SK-N-SH (cell line): ENCODE measurements at regions not wholly inside any gene's neighbourhood (a gene's known extent, or its start where the extent isn't known, plus 50 kb on each side); places are given as distances from the start of the nearest gene placed in this dataset.

Source experiments
- CTCF ChIA-PET: fragments of 300-600, 350-600 bp; formaldehyde crosslinking; extraction: SDS; loops from one replicate; lab custom pipeline; 2021; lab: Yijun Ruan, JAX
- POLR2A ChIA-PET: fragments of 350-600 bp; sonication (Branson Sonifier 250); formaldehyde crosslinking; extraction: SDS; loops from one replicate; lab custom pipeline; 2020; ENCODE audit warnings: antibody characterized with exemption, inconsistent platforms; lab: Yijun Ruan, JAX
- DNase-seq: peaks from one replicate; pipeline ENCODE4 v3.0.0; 2012
- H2AFZ ChIP-seq: fragments of 200-600 bp; sonication (generic); 2 replicates; pipeline ENCODE4 v1.8.1; 2016; ENCODE audit warnings: antibody characterized with exemption, mild to moderate bottlenecking, low read depth
- H3F3A ChIP-seq: fragments of 200-600 bp; sonication (generic); replicated peaks from 2 replicates; pipeline ENCODE3; 2016; ENCODE audit warnings: antibody characterized with exemption, mild to moderate bottlenecking; ENCODE audit not compliant: insufficient read depth
- H3K27ac ChIP-seq, 2 experiments: fragments of 200-500 bp in 1 of 2; fragments of 200-600 bp in 1 of 2; sonication (Bioruptor generic) in 1 of 2; sonication (generic), shearing (Covaris generic) in 1 of 2; 2 replicates each; pipeline versions ENCODE4 v1.5.1 to v1.6.1; 2014 to 2016; ENCODE audit warnings: low read depth in 2 of 2, inconsistent platforms in 1 of 2, low read length in 1 of 2, mild to moderate bottlenecking in 1 of 2, mixed read lengths in 1 of 2
- H3K27me3 ChIP-seq: fragments of 200-600 bp; sonication (generic), shearing (Covaris generic); 2 replicates; pipeline ENCODE4 v1.6.1; 2016; ENCODE audit warnings: mixed run types; ENCODE audit not compliant: insufficient read depth
- H3K36me3 ChIP-seq, 2 experiments: fragments of 200-500 bp in 1 of 2; fragments of 200-600 bp in 1 of 2; sonication (Bioruptor generic) in 1 of 2; sonication (generic) in 1 of 2; replicated peaks in 1 of 2; 2 replicates each; pipeline versions ENCODE3 to v1.5.1; 2014 to 2016; ENCODE audit warnings: low read length in 1 of 2, mild to moderate bottlenecking in 1 of 2; ENCODE audit not compliant: insufficient read depth in 2 of 2, control insufficient read depth in 1 of 2
- H3K4me1 ChIP-seq, 2 experiments: fragments of 200-500 bp in 1 of 2; fragments of 200-600 bp in 1 of 2; sonication (Bioruptor generic) in 1 of 2; sonication (generic), shearing (Covaris generic) in 1 of 2; 2 replicates each; pipeline versions ENCODE4 v1.5.1 to v1.6.1; 2014 to 2016; ENCODE audit warnings: low read depth in 1 of 2, low read length in 1 of 2, mixed run types in 1 of 2; ENCODE audit not compliant: insufficient read depth in 2 of 2, control insufficient read depth in 1 of 2
- H3K4me2 ChIP-seq: fragments of 200-600 bp; sonication (generic), shearing (Covaris generic); 2 replicates; pipeline ENCODE4 v1.6.1; 2017; ENCODE audit warnings: mixed run types
- H3K4me3 ChIP-seq, 2 experiments: fragments of 200-500 bp in 1 of 2; fragments of 200-600 bp in 1 of 2; sonication (Bioruptor generic) in 1 of 2; sonication (generic), shearing (Covaris generic) in 1 of 2; 2 replicates each; pipeline versions ENCODE4 v1.5.1 to v1.8.1; 2014 to 2016; ENCODE audit warnings: low read depth in 2 of 2, inconsistent platforms in 1 of 2, low read length in 1 of 2, mild to moderate bottlenecking in 1 of 2, mixed read lengths in 1 of 2, moderate library complexity in 1 of 2
- H3K79me2 ChIP-seq: fragments of 200-600 bp; sonication (generic); 2 replicates; pipeline ENCODE4 v1.8.1; 2017; ENCODE audit warnings: mild to moderate bottlenecking; ENCODE audit not compliant: insufficient read depth
- H3K9ac ChIP-seq: fragments of 200-600 bp; sonication (generic); 2 replicates; pipeline ENCODE4 v1.6.1; 2017; ENCODE audit warnings: mixed run types
- H3K9me2 ChIP-seq: fragments of 200-600 bp; sonication (generic); 2 replicates; pipeline ENCODE4 v1.6.1; 2017; ENCODE audit warnings: mixed run types
- H3K9me3 ChIP-seq: fragments of 200-600 bp; sonication (generic); 2 replicates; pipeline ENCODE4 v1.6.1; 2017; ENCODE audit warnings: mixed run types, mild to moderate bottlenecking, moderate library complexity
- H4K20me1 ChIP-seq: fragments of 200-600 bp; sonication (generic); 2 replicates; pipeline ENCODE4 v1.6.1; 2017; ENCODE audit warnings: mild to moderate bottlenecking, mixed run types; ENCODE audit not compliant: insufficient read depth
- ELF1 ChIP-seq: IDR thresholded peaks from 2 replicates; pipeline ENCODE4 v1.4.0; 2012
- EP300 ChIP-seq, 2 experiments: IDR thresholded peaks; 2 replicates each; pipeline versions ENCODE4 v1.4.0 to v1.6.1; 2012; ENCODE audit warnings: borderline replicate concordance in 1 of 2, low read depth in 1 of 2, low read length in 1 of 2
- EZH2phosphoT487 ChIP-seq: fragments of 200-600 bp; sonication (generic); IDR thresholded peaks from 2 replicates; pipeline ENCODE4 v1.6.1; 2017; ENCODE audit warnings: low read depth, mixed run types, mild to moderate bottlenecking, antibody characterized with exemption, moderate library complexity, borderline replicate concordance
- FOXJ3 ChIP-seq: sonication (generic); formaldehyde crosslinking; IDR thresholded peaks from 2 replicates; pipeline ENCODE4 v1.5.1; 2020; ENCODE audit warnings: mild to moderate bottlenecking, missing genetic modification reagents
- GABPA ChIP-seq: IDR thresholded peaks from 2 replicates; pipeline ENCODE4 v1.4.0; 2012; ENCODE audit warnings: low read depth, mild to moderate bottlenecking
- GATA2 ChIP-seq: sonication (generic); formaldehyde crosslinking; IDR thresholded peaks from 2 replicates; pipeline ENCODE4 v1.5.0; 2020; ENCODE audit warnings: mild to moderate bottlenecking, missing genetic modification reagents
- JUND ChIP-seq: IDR thresholded peaks from 2 replicates; pipeline ENCODE4 v1.4.0; 2012
- MEF2A ChIP-seq: IDR thresholded peaks from 2 replicates; pipeline ENCODE4 v1.4.0; 2012; ENCODE audit warnings: low read depth, borderline replicate concordance
- MXI1 ChIP-seq: IDR thresholded peaks from 2 replicates; pipeline ENCODE4 v1.6.1; 2012; ENCODE audit warnings: mild to moderate bottlenecking, low read depth, low read length, improper control_type of control experiment
- NRF1 ChIP-seq: IDR thresholded peaks from 2 replicates; pipeline ENCODE4 v1.6.1; 2012; ENCODE audit warnings: low read depth, mild to moderate bottlenecking, low read length
- RAD21 ChIP-seq: IDR thresholded peaks from 2 replicates; pipeline ENCODE4 v1.6.1; 2012; ENCODE audit warnings: mild to moderate bottlenecking, low read length
- RCOR1 ChIP-seq: fragments of 150-350 bp; IDR thresholded peaks from 2 replicates; pipeline ENCODE4 v1.6.1; 2017; ENCODE audit warnings: antibody characterized with exemption, low read length
- RXRA ChIP-seq: IDR thresholded peaks from 2 replicates; pipeline ENCODE4 v1.4.0; 2012; ENCODE audit warnings: low read depth, mild to moderate bottlenecking, borderline replicate concordance
- SIN3A ChIP-seq: IDR thresholded peaks from 2 replicates; pipeline ENCODE4 v1.6.1; 2012; ENCODE audit warnings: low read depth, mild to moderate bottlenecking, low read length, moderate library complexity, borderline replicate concordance
- TEAD4 ChIP-seq: IDR thresholded peaks from 2 replicates; pipeline ENCODE4 v1.4.0; 2012; ENCODE audit warnings: mild to moderate bottlenecking, borderline replicate concordance; ENCODE audit not compliant: insufficient read depth
- USF1 ChIP-seq: IDR thresholded peaks from 2 replicates; pipeline ENCODE4 v1.4.0; 2012; ENCODE audit warnings: low read depth, borderline replicate concordance
- WGBS: methylation state at CpG from one replicate; pipeline ENCODE4 v1.1.6; 2017; ENCODE audit warnings: low lambda C conversion rate; 5-methylcytosine and 5-hydroxymethylcytosine counted together
- TF ChIP-seq, protein P1 (sequence below): IDR thresholded peaks from 2 replicates; pipeline ENCODE4; 2012
- TF ChIP-seq, protein P2 (sequence below): IDR thresholded peaks from 2 replicates; pipeline ENCODE4 v1.4.0; 2012; ENCODE audit warnings: low read depth
- TF ChIP-seq, protein P3 (sequence below): fragments of 200-600 bp; sonication (generic); IDR thresholded peaks from 2 replicates; pipeline ENCODE4 v1.6.1; 2017; ENCODE audit warnings: antibody characterized with exemption, mild to moderate bottlenecking, moderate library complexity
- TF ChIP-seq, protein P4 (sequence below): fragments of 150-350 bp; IDR thresholded peaks from 2 replicates; pipeline ENCODE4 v1.6.1; 2016; ENCODE audit warnings: mild to moderate bottlenecking, low read depth, low read length

DNA sequence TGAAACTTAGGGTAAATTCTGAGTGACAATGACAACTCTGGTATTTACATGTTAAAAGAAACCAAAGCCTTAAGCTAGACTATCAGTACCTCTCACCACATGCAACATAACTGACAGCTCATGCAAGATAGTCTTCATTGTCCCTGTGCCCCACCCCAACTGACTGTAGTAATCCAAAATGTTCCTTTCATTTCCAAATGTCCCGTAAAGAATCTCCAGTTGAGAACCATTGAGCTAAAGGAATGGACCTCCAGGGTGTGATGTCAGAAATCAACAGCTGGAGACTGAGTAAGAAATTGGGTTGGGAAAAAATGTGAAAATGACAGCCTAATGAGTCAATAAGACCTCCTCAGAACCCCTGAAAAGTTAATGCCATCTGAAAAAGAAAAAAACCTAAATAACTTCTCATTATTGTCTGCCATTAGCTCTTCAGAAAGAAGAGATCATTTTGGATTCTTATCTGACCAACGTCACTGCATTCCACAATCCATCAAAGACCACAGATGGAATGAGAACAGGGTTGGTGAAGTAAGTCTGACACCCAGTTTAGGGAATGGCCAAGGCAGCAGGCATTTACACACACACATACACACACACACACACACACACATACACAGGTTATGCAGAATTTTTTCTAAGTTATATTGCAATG, 51.7 kb upstream of the ACVR2A start:
- ChIA-PET CTCF (no interaction called here), POLR2A (no interaction called here)
- Histone ChIP-seq H2AFZ (no peak overlapping the region), H3K4me1 (0 out of 4 replicates have a peak, but pooled peaks cover 0 to 4% of the 10 kb centered on the region in 2 experiments), H3K36me3 (no peaks in the 10 kb centered on the region), H3K9me2 (no peaks in the 10 kb centered on the region), H3F3A (no peaks in the 10 kb centered on the region), H3K4me2 (no peak overlapping the region), H3K4me3 (no peak overlapping the region), H3K9ac (no peak overlapping the region), H4K20me1 (no peaks in the 10 kb centered on the region), H3K27ac (no peak overlapping the region), H3K9me3 (no peaks in the 10 kb centered on the region), H3K79me2 (no peaks in the 10 kb centered on the region), H3K27me3 (no peaks in the 10 kb centered on the region)
- DNase-seq = no peak
- 0% methylated on average over 2 of the region's 2 CpGs for WGBS
- TF ChIP-seq, protein P1, sequence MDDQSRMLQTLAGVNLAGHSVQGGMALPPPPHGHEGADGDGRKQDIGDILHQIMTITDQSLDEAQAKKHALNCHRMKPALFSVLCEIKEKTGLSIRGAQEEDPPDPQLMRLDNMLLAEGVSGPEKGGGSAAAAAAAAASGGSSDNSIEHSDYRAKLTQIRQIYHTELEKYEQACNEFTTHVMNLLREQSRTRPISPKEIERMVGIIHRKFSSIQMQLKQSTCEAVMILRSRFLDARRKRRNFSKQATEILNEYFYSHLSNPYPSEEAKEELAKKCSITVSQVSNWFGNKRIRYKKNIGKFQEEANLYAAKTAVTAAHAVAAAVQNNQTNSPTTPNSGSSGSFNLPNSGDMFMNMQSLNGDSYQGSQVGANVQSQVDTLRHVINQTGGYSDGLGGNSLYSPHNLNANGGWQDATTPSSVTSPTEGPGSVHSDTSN = no peak
- no peak for TF ChIP-seq EP300 (IDR thresholded peaks at IDR 0.05; ENCODE audit: borderline replicate concordance in 1 of 2, low read depth in 1 of 2, low read length in 1 of 2)
- TF ChIP-seq RCOR1 = no peak
- no peak for TF ChIP-seq FOXJ3 (CRISPR knock-in tag)
- TF ChIP-seq RXRA = no peak
- no peak for TF ChIP-seq MXI1

DNA sequence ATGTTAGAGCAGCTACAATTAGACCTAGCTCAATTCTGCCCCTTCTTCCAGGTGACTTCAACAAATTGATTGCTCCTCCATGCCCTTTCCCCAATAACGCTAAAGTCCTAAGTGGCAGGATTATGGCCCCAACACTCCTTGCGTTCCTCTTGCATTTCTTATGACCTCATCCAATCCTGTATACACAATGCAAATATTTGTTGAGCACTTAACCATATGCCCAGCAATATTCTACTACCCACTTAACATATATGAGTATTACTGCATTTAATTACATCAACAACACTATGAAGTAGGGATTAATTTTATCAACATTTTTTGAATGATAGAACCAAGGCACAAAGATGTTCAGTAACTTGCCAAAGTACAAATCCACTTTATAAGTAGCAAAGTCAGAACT, 54.2 kb upstream of the ACVR2A start:
- H3K9me2 ChIP-seq = no peaks in the 10 kb centered on the region
- H3K9me3 ChIP-seq = no peaks in the 10 kb centered on the region
- WGBS = 67% methylated on average over 2 of the region's 2 CpGs
- H3K9ac ChIP-seq = no peak overlapping the region
- H3F3A ChIP-seq = no peaks in the 10 kb centered on the region
- H4K20me1 ChIP-seq = no peaks in the 10 kb centered on the region
- H3K4me1 ChIP-seq = 0 out of 4 replicates have a peak, but pooled peaks cover 0 to 4% of the 10 kb centered on the region in 2 experiments
- H3K4me3 ChIP-seq = no peak overlapping the region
- H3K36me3 ChIP-seq = no peaks in the 10 kb centered on the region
- no peak overlapping the region for H2AFZ ChIP-seq
- no peaks in the 10 kb centered on the region for H3K79me2 ChIP-seq
- no peak overlapping the region for H3K4me2 ChIP-seq
- DNase-seq = no peak
- ChIA-PET CTCF (interaction anchor here (1.0 kb wide), 1 partner anchor 120 kb away, joined by 3 read pairs; no protein-coding TSS in a partner anchor), POLR2A (no interaction called here)
- H3K27ac ChIP-seq = no peak overlapping the region
- no peaks in the 10 kb centered on the region for H3K27me3 ChIP-seq
- no peak for TF ChIP-seq TEAD4
- TF ChIP-seq, protein P2, sequence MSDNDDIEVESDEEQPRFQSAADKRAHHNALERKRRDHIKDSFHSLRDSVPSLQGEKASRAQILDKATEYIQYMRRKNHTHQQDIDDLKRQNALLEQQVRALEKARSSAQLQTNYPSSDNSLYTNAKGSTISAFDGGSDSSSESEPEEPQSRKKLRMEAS = no peak
- no peak for TF ChIP-seq RAD21
- TF ChIP-seq MXI1 = no peak
- TF ChIP-seq GABPA = no peak
- no peak for TF ChIP-seq GATA2
- TF ChIP-seq, protein P1 = no peak
- TF ChIP-seq MEF2A = no peak
- TF ChIP-seq, protein P3, sequence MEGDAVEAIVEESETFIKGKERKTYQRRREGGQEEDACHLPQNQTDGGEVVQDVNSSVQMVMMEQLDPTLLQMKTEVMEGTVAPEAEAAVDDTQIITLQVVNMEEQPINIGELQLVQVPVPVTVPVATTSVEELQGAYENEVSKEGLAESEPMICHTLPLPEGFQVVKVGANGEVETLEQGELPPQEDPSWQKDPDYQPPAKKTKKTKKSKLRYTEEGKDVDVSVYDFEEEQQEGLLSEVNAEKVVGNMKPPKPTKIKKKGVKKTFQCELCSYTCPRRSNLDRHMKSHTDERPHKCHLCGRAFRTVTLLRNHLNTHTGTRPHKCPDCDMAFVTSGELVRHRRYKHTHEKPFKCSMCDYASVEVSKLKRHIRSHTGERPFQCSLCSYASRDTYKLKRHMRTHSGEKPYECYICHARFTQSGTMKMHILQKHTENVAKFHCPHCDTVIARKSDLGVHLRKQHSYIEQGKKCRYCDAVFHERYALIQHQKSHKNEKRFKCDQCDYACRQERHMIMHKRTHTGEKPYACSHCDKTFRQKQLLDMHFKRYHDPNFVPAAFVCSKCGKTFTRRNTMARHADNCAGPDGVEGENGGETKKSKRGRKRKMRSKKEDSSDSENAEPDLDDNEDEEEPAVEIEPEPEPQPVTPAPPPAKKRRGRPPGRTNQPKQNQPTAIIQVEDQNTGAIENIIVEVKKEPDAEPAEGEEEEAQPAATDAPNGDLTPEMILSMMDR = no peak
- TF ChIP-seq EZH2phosphoT487 = no peak
- no peak for TF ChIP-seq RXRA
- TF ChIP-seq, protein P4, sequence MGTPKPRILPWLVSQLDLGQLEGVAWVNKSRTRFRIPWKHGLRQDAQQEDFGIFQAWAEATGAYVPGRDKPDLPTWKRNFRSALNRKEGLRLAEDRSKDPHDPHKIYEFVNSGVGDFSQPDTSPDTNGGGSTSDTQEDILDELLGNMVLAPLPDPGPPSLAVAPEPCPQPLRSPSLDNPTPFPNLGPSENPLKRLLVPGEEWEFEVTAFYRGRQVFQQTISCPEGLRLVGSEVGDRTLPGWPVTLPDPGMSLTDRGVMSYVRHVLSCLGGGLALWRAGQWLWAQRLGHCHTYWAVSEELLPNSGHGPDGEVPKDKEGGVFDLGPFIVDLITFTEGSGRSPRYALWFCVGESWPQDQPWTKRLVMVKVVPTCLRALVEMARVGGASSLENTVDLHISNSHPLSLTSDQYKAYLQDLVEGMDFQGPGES = no peak
- no peak for TF ChIP-seq ELF1
- TF ChIP-seq USF1 = no peak
- no peak for TF ChIP-seq SIN3A
- TF ChIP-seq JUND = no peak
- TF ChIP-seq NRF1 = no peak
- no peak for TF ChIP-seq EP300 (IDR thresholded peaks at IDR 0.05; ENCODE audit: borderline replicate concordance in 1 of 2, low read depth in 1 of 2, low read length in 1 of 2)
